Vagina (tissue), 2 donors: ENCODE measurements at regions not wholly inside any gene's neighbourhood (a gene's known extent, or its start where the extent isn't known, plus 50 kb on each side); places are given as distances from the start of the nearest gene placed in this dataset.

Experiments used
- DNase-seq, 2 donors: peaks; one replicate each; pipeline ENCODE4 v3.0.0-alpha.2; 2017; ENCODE audit errors: extremely low spot score in 2 of 2
- H3K27ac ChIP-seq: fragments of 200-600 bp; sonication (generic); one replicate; pipeline ENCODE4 v1.5.1; 2019
- H3K27me3 ChIP-seq: fragments of 200-600 bp; sonication (generic); one replicate; pipeline ENCODE4 v1.5.1; 2019
- H3K36me3 ChIP-seq, 2 donors: fragments of 200-600 bp; sonication (generic); one replicate each; pipeline ENCODE4 v1.5.1; 2017 to 2019
- H3K4me1 ChIP-seq: fragments of 200-600 bp; sonication (generic); one replicate; pipeline ENCODE4 v1.5.1; 2019
- H3K4me3 ChIP-seq, 2 donors: fragments of 200-600 bp; sonication (generic); 1 replicate in 1 of 2; 2 replicates in 1 of 2; pipeline ENCODE4 v1.5.1; 2016 to 2019
- H3K9me3 ChIP-seq: fragments of 200-600 bp; sonication (generic); one replicate; pipeline ENCODE4 v1.5.1; 2019
- POLR2A ChIP-seq, 2 donors: fragments of 450-650 bp; IDR thresholded peaks; one replicate each; pipeline ENCODE4 v1.6.1; 2017; ENCODE audit warnings: antibody characterized with exemption in 2 of 2, mild to moderate bottlenecking in 2 of 2, moderate library complexity in 2 of 2
- POLR2AphosphoS5 ChIP-seq, 2 donors: sonication (generic); formaldehyde crosslinking; IDR thresholded peaks; one replicate each; pipeline ENCODE4 v1.9.0; 2017; ENCODE audit warnings: antibody characterized with exemption in 2 of 2, mild to moderate bottlenecking in 2 of 2, low read depth in 1 of 2; ENCODE audit not compliant: insufficient read depth in 1 of 2
- intact Hi-C: fragments of 100-400 bp; cut with DNase I; formaldehyde crosslinking; loops from one replicate; pipeline ENCODE4 v1.15.1; 2023
- TF ChIP-seq, protein P1 (sequence below), 3 experiments: fragments of 450-650 bp in 2 of 3; fragments of 200-600 bp in 1 of 3; sonication (generic) in 1 of 3; IDR thresholded peaks; one replicate each; pipeline ENCODE4 v1.5.1; 2017 to 2019; ENCODE audit warnings: antibody characterized with exemption in 3 of 3, mild to moderate bottlenecking in 2 of 3, moderate library complexity in 2 of 3

GRCh38 chr11:42462558-42463310, 849.1 kb upstream of the API5 start:
- intact Hi-C loops: no loop called here
- Histone ChIP-seq H3K4me1 (no peaks in the 10 kb centered on the region), H3K4me3 (no peak overlapping the region), H3K9me3 (no peaks in the 10 kb centered on the region), H3K36me3 (no peaks in the 10 kb centered on the region), H3K27ac (no peak overlapping the region), H3K27me3 (no peaks in the 10 kb centered on the region)
- TF ChIP-seq POLR2AphosphoS5 (IDR thresholded peaks at IDR 0.05; ENCODE audit: insufficient read depth in 1 of 2, low read depth in 1 of 2) (no peak), POLR2A (IDR thresholded peaks at IDR 0.05) (no peak)
- TF ChIP-seq, protein P1, sequence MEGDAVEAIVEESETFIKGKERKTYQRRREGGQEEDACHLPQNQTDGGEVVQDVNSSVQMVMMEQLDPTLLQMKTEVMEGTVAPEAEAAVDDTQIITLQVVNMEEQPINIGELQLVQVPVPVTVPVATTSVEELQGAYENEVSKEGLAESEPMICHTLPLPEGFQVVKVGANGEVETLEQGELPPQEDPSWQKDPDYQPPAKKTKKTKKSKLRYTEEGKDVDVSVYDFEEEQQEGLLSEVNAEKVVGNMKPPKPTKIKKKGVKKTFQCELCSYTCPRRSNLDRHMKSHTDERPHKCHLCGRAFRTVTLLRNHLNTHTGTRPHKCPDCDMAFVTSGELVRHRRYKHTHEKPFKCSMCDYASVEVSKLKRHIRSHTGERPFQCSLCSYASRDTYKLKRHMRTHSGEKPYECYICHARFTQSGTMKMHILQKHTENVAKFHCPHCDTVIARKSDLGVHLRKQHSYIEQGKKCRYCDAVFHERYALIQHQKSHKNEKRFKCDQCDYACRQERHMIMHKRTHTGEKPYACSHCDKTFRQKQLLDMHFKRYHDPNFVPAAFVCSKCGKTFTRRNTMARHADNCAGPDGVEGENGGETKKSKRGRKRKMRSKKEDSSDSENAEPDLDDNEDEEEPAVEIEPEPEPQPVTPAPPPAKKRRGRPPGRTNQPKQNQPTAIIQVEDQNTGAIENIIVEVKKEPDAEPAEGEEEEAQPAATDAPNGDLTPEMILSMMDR (IDR thresholded peaks at IDR 0.05): no peak
- no peak for DNase-seq

DNA sequence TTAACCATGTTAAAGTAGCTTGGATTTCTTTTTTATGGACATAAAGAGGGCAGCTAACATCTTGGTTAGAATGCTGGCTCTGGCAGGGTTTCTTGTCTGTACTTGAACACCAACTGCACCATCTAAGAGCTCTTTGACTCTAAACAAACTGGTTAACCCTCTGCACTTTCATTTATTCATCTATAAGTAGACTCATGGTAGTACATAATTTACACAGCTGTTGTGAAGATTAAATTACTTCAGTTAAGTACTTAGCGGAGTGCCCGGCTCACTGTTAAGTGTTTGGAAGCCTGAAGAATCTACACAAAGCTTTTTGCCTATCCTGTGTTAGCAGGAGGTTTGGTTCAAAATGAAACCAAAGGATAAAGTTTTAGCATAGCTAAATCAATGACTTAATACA, 846.2 kb upstream of the API5 start:
- no peak for DNase-seq
- Histone ChIP-seq H3K4me3 (no peak overlapping the region), H3K9me3 (no peaks in the 10 kb centered on the region), H3K36me3 (no peaks in the 10 kb centered on the region), H3K27me3 (no peaks in the 10 kb centered on the region), H3K27ac (no peak overlapping the region), H3K4me1 (no peaks in the 10 kb centered on the region)
- no peak for TF ChIP-seq POLR2AphosphoS5 (IDR thresholded peaks at IDR 0.05; ENCODE audit: insufficient read depth in 1 of 2, low read depth in 1 of 2)
- no peak for TF ChIP-seq POLR2A (IDR thresholded peaks at IDR 0.05)
- TF ChIP-seq, protein P1 (IDR thresholded peaks at IDR 0.05): no peak
- intact Hi-C loops: no loop called here

- intact Hi-C loops: no loop called here
- no peak overlapping the region for H3K27ac ChIP-seq
Measured at GRCh38 chr11:42473106-42473505, 838.7 kb upstream of the API5 start.

DNA sequence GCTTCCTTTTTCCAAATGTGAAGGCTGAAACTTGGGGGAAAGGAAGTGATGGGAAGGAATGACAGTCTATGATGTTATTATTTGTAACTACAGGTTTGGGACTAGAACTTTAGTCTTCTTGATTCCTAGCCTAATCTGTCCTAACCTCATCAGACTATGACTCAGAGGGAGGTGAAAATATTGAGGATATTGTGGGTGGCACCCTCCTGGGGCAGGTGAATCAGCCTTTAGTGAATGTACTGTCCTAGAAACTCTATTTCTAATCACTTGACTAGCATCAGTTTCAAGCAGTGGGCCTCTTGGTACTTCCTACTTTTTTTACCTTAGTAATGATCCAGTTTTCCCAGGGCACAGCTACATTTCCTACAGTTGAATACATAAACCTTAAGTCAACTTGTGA, 829.0 kb upstream of the API5 start:
- intact Hi-C loops: no loop called here
- no peak overlapping the region for H3K4me3 ChIP-seq
- no peak overlapping the region for H3K27ac ChIP-seq
- no peak for DNase-seq
- no peaks in the 10 kb centered on the region for H3K27me3 ChIP-seq
- no peaks in the 10 kb centered on the region for H3K9me3 ChIP-seq
- H3K4me1 ChIP-seq: no peaks in the 10 kb centered on the region
- no peak for TF ChIP-seq POLR2A (IDR thresholded peaks at IDR 0.05)
- TF ChIP-seq, protein P1 (IDR thresholded peaks at IDR 0.05): no peak
- no peak for TF ChIP-seq POLR2AphosphoS5 (IDR thresholded peaks at IDR 0.05; ENCODE audit: insufficient read depth in 1 of 2, low read depth in 1 of 2)
- H3K36me3 ChIP-seq: no peaks in the 10 kb centered on the region

More at GRCh38 chr11:42473106-42473505, 838.7 kb upstream of the API5 start:
- no peak for DNase-seq
- H3K9me3 ChIP-seq: no peaks in the 10 kb centered on the region
- H3K27me3 ChIP-seq: no peaks in the 10 kb centered on the region
- H3K36me3 ChIP-seq: no peaks in the 10 kb centered on the region
- no peaks in the 10 kb centered on the region for H3K4me1 ChIP-seq
- TF ChIP-seq, protein P1 (IDR thresholded peaks at IDR 0.05): no peak
- TF ChIP-seq POLR2A (IDR thresholded peaks at IDR 0.05) (no peak), POLR2AphosphoS5 (IDR thresholded peaks at IDR 0.05; ENCODE audit: insufficient read depth in 1 of 2, low read depth in 1 of 2) (no peak)
- no peak overlapping the region for H3K4me3 ChIP-seq

GRCh38 chr11:42490506-42490905, 821.3 kb upstream of the API5 start:
- no peaks in the 10 kb centered on the region for H3K9me3 ChIP-seq
- intact Hi-C loops: no loop called here
- H3K27ac ChIP-seq: no peak overlapping the region
- DNase-seq: no peak
- H3K4me3 ChIP-seq: no peak overlapping the region
- no peak for TF ChIP-seq POLR2AphosphoS5 (IDR thresholded peaks at IDR 0.05; ENCODE audit: insufficient read depth in 1 of 2, low read depth in 1 of 2)
- TF ChIP-seq, protein P1 (IDR thresholded peaks at IDR 0.05): no peak
- TF ChIP-seq POLR2A (IDR thresholded peaks at IDR 0.05): no peak
- H3K36me3 ChIP-seq: no peaks in the 10 kb centered on the region
- no peaks in the 10 kb centered on the region for H3K4me1 ChIP-seq
- H3K27me3 ChIP-seq: no peaks in the 10 kb centered on the region
